Hepatocyte (in vitro differentiated cells): ENCODE measurements at regions not wholly inside any gene's neighbourhood (a gene's known extent, or its start where the extent isn't known, plus 50 kb on each side); places are given as distances from the start of the nearest gene placed in this dataset.

Experiments
- CTCF ChIP-seq: fragments of 200-600 bp; sonication (generic); IDR thresholded peaks from 2 replicates; pipeline ENCODE4 v1.5.1; 2016; ENCODE audit warnings: antibody characterized with exemption, mild to moderate bottlenecking; ENCODE audit not compliant: poor library complexity
- EZH2phosphoT487 ChIP-seq: fragments of 200-600 bp; sonication (generic); IDR thresholded peaks from one replicate; pipeline ENCODE4 v1.6.1; 2018; ENCODE audit warnings: antibody characterized with exemption, mild to moderate bottlenecking, low read depth, moderate library complexity; ENCODE audit not compliant: unreplicated experiment, severe bottlenecking

- TF ChIP-seq CTCF (no peak), EZH2phosphoT487 (no peak)
These were observed 135.1 kb upstream of the PMEPA1 start for GRCh38 chr20:57844626-57845596.
